ENCODE measurements at regions not wholly inside any gene's neighbourhood (a gene's known extent, or its start where the extent isn't known, plus 50 kb on each side); places are given as distances from the start of the nearest gene placed in this dataset.

DNA sequence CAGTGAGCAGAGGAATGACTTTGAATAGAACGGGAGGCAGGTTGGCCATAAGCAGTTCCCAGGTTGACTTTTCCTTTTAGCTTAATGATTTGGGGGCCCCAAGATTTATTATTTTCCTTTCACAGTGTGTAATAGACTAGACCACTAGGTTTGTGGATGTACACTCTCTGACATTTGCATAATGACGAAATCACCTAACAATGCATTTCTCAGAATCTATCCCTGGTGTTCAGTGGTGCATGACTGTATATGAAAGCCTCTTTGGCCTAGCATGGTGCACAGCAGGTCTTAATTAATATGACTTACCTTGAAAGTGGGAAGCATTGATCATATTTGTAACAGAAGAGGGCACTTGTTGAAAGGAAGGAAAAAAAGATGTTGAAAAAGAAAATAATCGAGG, 761.9 kb downstream of the TYW1 start:
- DNase-seq: no peak
- intact Hi-C loops (cut with DNase I): no loop called here
- WGBS, 3 donors: 86 to 87% (median 86%) methylated on average over 3 of the region's 3 CpGs
- no peak overlapping the region for H3K4me3 ChIP-seq
- H3K27ac ChIP-seq: no peak overlapping the region
- no peaks in the 10 kb centered on the region for H3K4me1 ChIP-seq (ENCODE audit: insufficient read depth)
- no peaks in the 10 kb centered on the region for H3K9me3 ChIP-seq
- no peaks in the 10 kb centered on the region for H3K27me3 ChIP-seq
- TF ChIP-seq, protein P1, sequence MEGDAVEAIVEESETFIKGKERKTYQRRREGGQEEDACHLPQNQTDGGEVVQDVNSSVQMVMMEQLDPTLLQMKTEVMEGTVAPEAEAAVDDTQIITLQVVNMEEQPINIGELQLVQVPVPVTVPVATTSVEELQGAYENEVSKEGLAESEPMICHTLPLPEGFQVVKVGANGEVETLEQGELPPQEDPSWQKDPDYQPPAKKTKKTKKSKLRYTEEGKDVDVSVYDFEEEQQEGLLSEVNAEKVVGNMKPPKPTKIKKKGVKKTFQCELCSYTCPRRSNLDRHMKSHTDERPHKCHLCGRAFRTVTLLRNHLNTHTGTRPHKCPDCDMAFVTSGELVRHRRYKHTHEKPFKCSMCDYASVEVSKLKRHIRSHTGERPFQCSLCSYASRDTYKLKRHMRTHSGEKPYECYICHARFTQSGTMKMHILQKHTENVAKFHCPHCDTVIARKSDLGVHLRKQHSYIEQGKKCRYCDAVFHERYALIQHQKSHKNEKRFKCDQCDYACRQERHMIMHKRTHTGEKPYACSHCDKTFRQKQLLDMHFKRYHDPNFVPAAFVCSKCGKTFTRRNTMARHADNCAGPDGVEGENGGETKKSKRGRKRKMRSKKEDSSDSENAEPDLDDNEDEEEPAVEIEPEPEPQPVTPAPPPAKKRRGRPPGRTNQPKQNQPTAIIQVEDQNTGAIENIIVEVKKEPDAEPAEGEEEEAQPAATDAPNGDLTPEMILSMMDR (IDR thresholded peaks at IDR 0.05): no peak
- TF ChIP-seq POLR2A (IDR thresholded peaks at IDR 0.05): no peak
- TF ChIP-seq EP300 (IDR thresholded peaks at IDR 0.05): no peak
- H3K36me3 ChIP-seq: no peaks in the 10 kb centered on the region

DNA sequence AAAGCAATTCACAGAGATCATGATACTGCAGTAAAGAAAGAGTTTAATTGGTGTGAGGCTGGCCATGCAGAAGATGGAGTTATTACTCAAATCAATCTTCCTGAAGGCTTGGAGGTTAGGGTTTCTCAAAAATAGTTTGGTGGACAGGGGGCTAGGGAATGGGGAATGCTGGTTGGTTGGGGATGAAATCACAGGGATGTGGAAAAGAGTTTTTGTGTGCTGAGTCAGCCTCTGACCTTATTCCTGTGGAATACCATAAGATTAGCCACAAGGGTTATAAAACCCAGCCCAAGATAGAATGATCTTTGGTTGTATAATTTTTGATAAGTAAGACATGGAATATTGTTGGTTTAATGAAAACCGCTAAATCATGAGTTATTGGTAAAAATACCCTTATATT, 764.3 kb downstream of the TYW1 start:
- H3K4me3 ChIP-seq: no peak overlapping the region
- H3K27me3 ChIP-seq: no peaks in the 10 kb centered on the region
- TF ChIP-seq POLR2A (IDR thresholded peaks at IDR 0.05): no peak
- TF ChIP-seq EP300 (IDR thresholded peaks at IDR 0.05): no peak
- TF ChIP-seq, protein P1 (IDR thresholded peaks at IDR 0.05): no peak
- H3K4me1 ChIP-seq (ENCODE audit: insufficient read depth): no peaks in the 10 kb centered on the region
- no peak for DNase-seq
- WGBS, 3 donors: 93 to 96% (median 96%) methylated on average over 1 of the region's 1 CpG
- no peaks in the 10 kb centered on the region for H3K9me3 ChIP-seq
- H3K36me3 ChIP-seq: no peaks in the 10 kb centered on the region
- intact Hi-C loops (cut with DNase I): no loop called here
- no peak overlapping the region for H3K27ac ChIP-seq

DNA sequence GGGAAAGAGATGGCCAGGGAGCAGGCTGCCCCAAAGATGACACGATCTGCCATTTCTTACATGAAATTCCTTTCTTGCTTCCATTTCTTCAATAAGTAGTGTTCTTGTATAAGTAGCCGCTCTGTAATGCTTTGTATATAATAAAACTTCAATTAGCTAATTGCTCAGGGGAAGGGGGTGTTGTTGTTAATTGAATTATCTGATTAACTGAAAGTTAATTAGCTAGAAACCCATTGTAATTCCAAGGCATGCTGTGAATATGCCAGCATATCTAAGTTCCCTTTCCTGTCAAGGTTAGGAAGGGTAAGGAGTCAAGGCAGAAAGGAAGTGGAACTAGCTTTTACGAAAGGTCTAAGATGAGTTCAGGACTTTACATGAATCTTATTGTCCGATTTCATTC, 765.9 kb downstream of the TYW1 start:
- Histone ChIP-seq H3K4me1 (ENCODE audit: insufficient read depth) (no peaks in the 10 kb centered on the region), H3K27ac (no peak overlapping the region), H3K4me3 (no peak overlapping the region), H3K36me3 (no peaks in the 10 kb centered on the region), H3K27me3 (no peaks in the 10 kb centered on the region), H3K9me3 (no peaks in the 10 kb centered on the region)
- TF ChIP-seq EP300 (IDR thresholded peaks at IDR 0.05) (no peak), POLR2A (IDR thresholded peaks at IDR 0.05) (no peak)
- TF ChIP-seq, protein P1 (IDR thresholded peaks at IDR 0.05): no peak
- no peak for DNase-seq
- intact Hi-C loops (cut with DNase I): no loop called here
- WGBS, 3 donors: 91 to 96% (median 92%) methylated on average over 4 of the region's 4 CpGs

DNA sequence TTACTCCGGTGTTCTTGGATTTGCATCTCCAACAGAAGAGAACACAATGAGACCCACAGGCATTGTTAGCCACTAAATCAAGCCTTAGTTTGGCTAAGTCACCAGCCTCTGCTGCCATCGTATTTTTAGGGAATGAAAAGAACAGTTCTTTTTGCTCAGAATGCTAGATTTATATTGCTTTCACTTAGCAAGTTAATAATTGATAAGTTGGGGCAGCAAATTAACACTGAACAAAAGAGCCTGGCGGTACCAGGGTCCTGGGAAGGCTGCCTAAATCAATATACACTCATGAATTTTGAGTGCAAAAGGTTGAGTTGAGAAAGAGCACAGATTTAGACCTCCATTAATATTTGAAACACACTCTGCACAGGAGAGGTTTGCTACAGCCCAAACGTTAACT, 767.7 kb downstream of the TYW1 start:
- H3K27me3 ChIP-seq: no peaks in the 10 kb centered on the region
- H3K4me3 ChIP-seq: no peak overlapping the region
- no peak overlapping the region for H3K27ac ChIP-seq
- TF ChIP-seq, protein P1 (IDR thresholded peaks at IDR 0.05): no peak
- TF ChIP-seq POLR2A (IDR thresholded peaks at IDR 0.05): no peak
- TF ChIP-seq EP300 (IDR thresholded peaks at IDR 0.05): no peak
- H3K4me1 ChIP-seq (ENCODE audit: insufficient read depth): no peaks in the 10 kb centered on the region
- no peaks in the 10 kb centered on the region for H3K9me3 ChIP-seq
- no peaks in the 10 kb centered on the region for H3K36me3 ChIP-seq
- WGBS, 3 donors: 31 to 47% (median 36%) methylated on average over 4 of the region's 4 CpGs
- no peak for DNase-seq
- intact Hi-C loops (cut with DNase I): no loop called here

Measured in ovary (tissue), 7 donors.